NCI-H526 treated with DMSO at 0.1 percent for 48 hours (cell line): ENCODE measurements at regions not wholly inside any gene's neighbourhood (a gene's known extent, or its start where the extent isn't known, plus 50 kb on each side); places are given as distances from the start of the nearest gene placed in this dataset.
"Not testable (repeated sequence)": the region's sequence is repeated elsewhere in the genome, so short reads cannot be mapped to it uniquely, and the experiment has no call there.

Experiments
- DNase-seq: peaks from one replicate; lab custom pipeline; 2025; lab: John Stamatoyannopoulos, UW

GRCh38 chr2:122061831-122062230 is 306.4 kb downstream of the TSN start:
- DNase-seq: no peak

- no peak for DNase-seq
These were observed 307.1 kb downstream of the TSN start for GRCh38 chr2:122062506-122062905.

GRCh38 chr2:122063716-122064115 is 308.3 kb downstream of the TSN start:
- DNase-seq: no peak

GRCh38 chr2:122070241-122070731 is 314.8 kb downstream of the TSN start:
- no peak for DNase-seq

- no peak for DNase-seq
These were observed 317.2 kb downstream of the TSN start for GRCh38 chr2:122072666-122073065.

GRCh38 chr2:122074201-122074600 is 318.8 kb downstream of the TSN start:
- no peak for DNase-seq

- no peak for DNase-seq
These were observed 319.9 kb downstream of the TSN start for GRCh38 chr2:122075381-122075780.

GRCh38 chr2:122077114-122077513 is 321.7 kb downstream of the TSN start:
- no peak for DNase-seq

GRCh38 chr2:122077771-122078170 is 322.3 kb downstream of the TSN start:
- DNase-seq: no peak

- DNase-seq: no peak
These were observed 323.0 kb downstream of the TSN start for GRCh38 chr2:122078451-122078850.

- DNase-seq: no peak
These were observed 324.4 kb downstream of the TSN start for GRCh38 chr2:122079844-122080243.

- no peak for DNase-seq
These were observed 324.9 kb downstream of the TSN start for GRCh38 chr2:122080316-122080715.

- no peak for DNase-seq
These were observed 325.4 kb downstream of the TSN start for GRCh38 chr2:122080871-122081270.

- DNase-seq: peak; percentile 70
These were observed 326.3 kb downstream of the TSN start for GRCh38 chr2:122081751-122082150.

GRCh38 chr2:122083256-122084048 is 328.0 kb downstream of the TSN start:
- DNase-seq: no peak

GRCh38 chr2:122085672-122086071 is 330.2 kb downstream of the TSN start:
- not testable (repeated sequence) for DNase-seq

GRCh38 chr2:122094557-122094956 is 339.1 kb downstream of the TSN start:
- no peak for DNase-seq

- DNase-seq: no peak
These were observed 341.3 kb downstream of the TSN start for GRCh38 chr2:122096761-122097160.

- no peak for DNase-seq
These were observed 342.9 kb downstream of the TSN start for GRCh38 chr2:122098306-122098705.

GRCh38 chr2:122100346-122100745 is 344.9 kb downstream of the TSN start:
- DNase-seq: no peak

- no peak for DNase-seq
These were observed 345.3 kb downstream of the TSN start for GRCh38 chr2:122100756-122101155.

GRCh38 chr2:122101319-122101718 is 345.9 kb downstream of the TSN start:
- DNase-seq: no peak

GRCh38 chr2:122105171-122105876 is 349.9 kb downstream of the TSN start:
- DNase-seq: no peak

- DNase-seq: no peak
These were observed 350.4 kb downstream of the TSN start for GRCh38 chr2:122105877-122106206.
